ENCODE measurements at regions not wholly inside any gene's neighbourhood (a gene's known extent, or its start where the extent isn't known, plus 50 kb on each side); places are given as distances from the start of the nearest gene placed in this dataset.

- Histone ChIP-seq H3K9ac (no peak overlapping the region), H3K27me3 (ENCODE audit: insufficient read depth) (no peaks in the 10 kb centered on the region), H4K20me1 (ENCODE audit: insufficient read depth) (no peaks in the 10 kb centered on the region), H3K36me3 (replicated peaks in 1 of 2; ENCODE audit: control insufficient read depth in 1 of 2, insufficient read depth in 2 of 2, low read length in 1 of 2) (no peaks in the 10 kb centered on the region), H3K27ac (ENCODE audit: low read depth in 2 of 2, low read length in 1 of 2) (no peak overlapping the region), H3K79me2 (ENCODE audit: insufficient read depth) (no peaks in the 10 kb centered on the region), H3K4me1 (ENCODE audit: control insufficient read depth in 1 of 2, insufficient read depth in 2 of 2, low read depth in 1 of 2, low read length in 1 of 2) (peaks cover 0 to 7% of the 10 kb centered on the region in 2 experiments; a peak in 1 of 4 replicates), H3K4me3 (ENCODE audit: low read depth in 2 of 2, low read length in 1 of 2) (no peak overlapping the region), H3K9me3 (no peaks in the 10 kb centered on the region), H3K4me2 (no peak overlapping the region), H3K9me2 (no peaks in the 10 kb centered on the region), H2AFZ (ENCODE audit: low read depth) (no peak overlapping the region), H3F3A (replicated peaks; ENCODE audit: insufficient read depth) (peaks cover 5% of the 10 kb centered on the region)
- CTCF ChIA-PET: no interaction called here
- 83% methylated on average over 4 of the region's 4 CpGs for WGBS (ENCODE audit: low lambda C conversion rate)
- no peak for DNase-seq
- TF ChIP-seq RCOR1 (IDR thresholded peaks at IDR 0.05; ENCODE audit: low read length): no peak
- TF ChIP-seq, protein P1, sequence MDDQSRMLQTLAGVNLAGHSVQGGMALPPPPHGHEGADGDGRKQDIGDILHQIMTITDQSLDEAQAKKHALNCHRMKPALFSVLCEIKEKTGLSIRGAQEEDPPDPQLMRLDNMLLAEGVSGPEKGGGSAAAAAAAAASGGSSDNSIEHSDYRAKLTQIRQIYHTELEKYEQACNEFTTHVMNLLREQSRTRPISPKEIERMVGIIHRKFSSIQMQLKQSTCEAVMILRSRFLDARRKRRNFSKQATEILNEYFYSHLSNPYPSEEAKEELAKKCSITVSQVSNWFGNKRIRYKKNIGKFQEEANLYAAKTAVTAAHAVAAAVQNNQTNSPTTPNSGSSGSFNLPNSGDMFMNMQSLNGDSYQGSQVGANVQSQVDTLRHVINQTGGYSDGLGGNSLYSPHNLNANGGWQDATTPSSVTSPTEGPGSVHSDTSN (IDR thresholded peaks at IDR 0.05): no peak
- TF ChIP-seq, protein P2, sequence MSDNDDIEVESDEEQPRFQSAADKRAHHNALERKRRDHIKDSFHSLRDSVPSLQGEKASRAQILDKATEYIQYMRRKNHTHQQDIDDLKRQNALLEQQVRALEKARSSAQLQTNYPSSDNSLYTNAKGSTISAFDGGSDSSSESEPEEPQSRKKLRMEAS (IDR thresholded peaks at IDR 0.05; ENCODE audit: low read depth): no peak
- TF ChIP-seq MXI1 (IDR thresholded peaks at IDR 0.05; ENCODE audit: low read depth, low read length): no peak
- no peak for TF ChIP-seq GATA2 (CRISPR knock-in tag; IDR thresholded peaks at IDR 0.05)
- TF ChIP-seq, protein P3, sequence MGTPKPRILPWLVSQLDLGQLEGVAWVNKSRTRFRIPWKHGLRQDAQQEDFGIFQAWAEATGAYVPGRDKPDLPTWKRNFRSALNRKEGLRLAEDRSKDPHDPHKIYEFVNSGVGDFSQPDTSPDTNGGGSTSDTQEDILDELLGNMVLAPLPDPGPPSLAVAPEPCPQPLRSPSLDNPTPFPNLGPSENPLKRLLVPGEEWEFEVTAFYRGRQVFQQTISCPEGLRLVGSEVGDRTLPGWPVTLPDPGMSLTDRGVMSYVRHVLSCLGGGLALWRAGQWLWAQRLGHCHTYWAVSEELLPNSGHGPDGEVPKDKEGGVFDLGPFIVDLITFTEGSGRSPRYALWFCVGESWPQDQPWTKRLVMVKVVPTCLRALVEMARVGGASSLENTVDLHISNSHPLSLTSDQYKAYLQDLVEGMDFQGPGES (IDR thresholded peaks at IDR 0.05; ENCODE audit: low read depth, low read length): no peak
- TF ChIP-seq NRF1 (IDR thresholded peaks at IDR 0.05; ENCODE audit: low read depth, low read length): no peak
- no peak for TF ChIP-seq TCF12 (IDR thresholded peaks at IDR 0.05)
- TF ChIP-seq JUND (IDR thresholded peaks at IDR 0.05): no peak
- no peak for TF ChIP-seq CHD2 (IDR thresholded peaks at IDR 0.05; ENCODE audit: low read length, partially characterized antibody)
- TF ChIP-seq POLR2AphosphoS5 (IDR thresholded peaks at IDR 0.05; ENCODE audit: low read depth, low read length): no peak
- TF ChIP-seq USF1 (IDR thresholded peaks at IDR 0.05; ENCODE audit: borderline replicate concordance, low read depth): no peak
- TF ChIP-seq RFX5 (IDR thresholded peaks at IDR 0.05; ENCODE audit: low read length): no peak
- no peak for TF ChIP-seq TEAD4 (IDR thresholded peaks at IDR 0.05; ENCODE audit: borderline replicate concordance, insufficient read depth)
- TF ChIP-seq YY1 (IDR thresholded peaks at IDR 0.05; ENCODE audit: low read depth): no peak
- TF ChIP-seq REST (IDR thresholded peaks at IDR 0.05; ENCODE audit: low read depth, low read length): no peak
- POLR2A ChIA-PET: no interaction called here
Measured at GRCh38 chr15:39499681-39500080, 81.2 kb upstream of the THBS1 start.

Measured in SK-N-SH (cell line).